OCI-LY3 (cell line): ENCODE measurements at regions not wholly inside any gene's neighbourhood (a gene's known extent, or its start where the extent isn't known, plus 50 kb on each side); places are given as distances from the start of the nearest gene placed in this dataset.

Source experiments
- H2AFZ ChIP-seq: fragments of 200-600, 300-600 bp; shearing (Covaris generic); 2 replicates; pipeline ENCODE4 v1.6.0; 2014; ENCODE audit warnings: antibody characterized with exemption, low read depth, low read length
- H3K27ac ChIP-seq: fragments of 200-600, 300-600 bp; sonication (generic); 2 replicates; pipeline ENCODE4 v1.5.1; 2014; ENCODE audit warnings: mild to moderate bottlenecking, low read length, moderate library complexity, mixed read lengths
- H3K27me3 ChIP-seq: fragments of 200-600, 300-600 bp; sonication (generic); 2 replicates; pipeline ENCODE4 v1.6.1; 2014; ENCODE audit warnings: low read depth, low read length, mixed read lengths
- H3K36me3 ChIP-seq: fragments of 200-600, 300-600 bp; sonication (generic); replicated peaks from 2 replicates; pipeline ENCODE3; 2014; ENCODE audit warnings: low read depth, low read length, mixed read lengths
- H3K4me1 ChIP-seq: fragments of 300-600, 200-600 bp; sonication (generic); 2 replicates; pipeline ENCODE4 v1.6.1; 2014; ENCODE audit warnings: low read length, mixed read lengths
- H3K4me2 ChIP-seq: fragments of 200-600, 300-600 bp; sonication (generic); 2 replicates; pipeline ENCODE4 v1.6.1; 2014; ENCODE audit warnings: low read length, mixed read lengths
- H3K4me3 ChIP-seq: fragments of 300-600, 200-600 bp; sonication (generic); 2 replicates; pipeline ENCODE4 v1.5.1; 2014; ENCODE audit warnings: antibody characterized with exemption, mild to moderate bottlenecking, low read length, moderate library complexity
- H3K79me2 ChIP-seq: fragments of 300-600, 200-600 bp; shearing (Covaris generic); 2 replicates; pipeline ENCODE4 v1.6.1; 2014; ENCODE audit warnings: mild to moderate bottlenecking, low read length, mixed read lengths
- H3K9ac ChIP-seq: fragments of 300-600, 200-600 bp; shearing (Covaris generic); 2 replicates; pipeline ENCODE4 v1.6.0; 2014; ENCODE audit warnings: mild to moderate bottlenecking, low read length, moderate library complexity
- H3K9me3 ChIP-seq: fragments of 200-600, 300-600 bp; shearing (Covaris generic); 2 replicates; pipeline ENCODE4 v1.6.1; 2014; ENCODE audit warnings: low read length, mixed read lengths; ENCODE audit not compliant: insufficient read depth
- H4K20me1 ChIP-seq: fragments of 200-600, 300-600 bp; sonication (generic); 2 replicates; pipeline ENCODE4 v1.6.1; 2016; ENCODE audit warnings: low read length, mixed read lengths; ENCODE audit not compliant: insufficient read depth
- CTCF ChIP-seq: fragments of 200-600, 300-600 bp; sonication (generic); IDR thresholded peaks from 2 replicates; pipeline ENCODE4 v1.5.1; 2014; ENCODE audit warnings: antibody characterized with exemption, low read length, low read depth
- EZH2phosphoT487 ChIP-seq: fragments of 200-600 bp; shearing (Covaris generic); IDR thresholded peaks from 2 replicates; pipeline ENCODE4 v1.6.1; 2018; ENCODE audit warnings: antibody characterized with exemption, mixed run types, low read depth

- no peaks in the 10 kb centered on the region for H3K4me1 ChIP-seq
- no peak overlapping the region for H3K9ac ChIP-seq
- TF ChIP-seq EZH2phosphoT487: no peak
- TF ChIP-seq CTCF: no peak
- no peak overlapping the region for H3K27ac ChIP-seq
- no peak overlapping the region for H3K4me3 ChIP-seq
- H3K27me3 ChIP-seq: no peaks in the 10 kb centered on the region
- H4K20me1 ChIP-seq: no peaks in the 10 kb centered on the region
- H3K9me3 ChIP-seq: no peaks in the 10 kb centered on the region
- H3K79me2 ChIP-seq: no peaks in the 10 kb centered on the region
- no peaks in the 10 kb centered on the region for H3K36me3 ChIP-seq
- no peak overlapping the region for H3K4me2 ChIP-seq
- no peak overlapping the region for H2AFZ ChIP-seq
Measured at GRCh38 chr10:9645404-9645803, 1372.3 kb upstream of the CELF2 start.

- Histone ChIP-seq H2AFZ (no peak overlapping the region), H3K4me2 (no peak overlapping the region), H3K9me3 (no peaks in the 10 kb centered on the region), H3K27ac (no peak overlapping the region), H3K27me3 (no peaks in the 10 kb centered on the region), H3K79me2 (no peaks in the 10 kb centered on the region), H3K9ac (no peak overlapping the region), H3K4me1 (no peaks in the 10 kb centered on the region), H4K20me1 (no peaks in the 10 kb centered on the region), H3K4me3 (no peak overlapping the region), H3K36me3 (no peaks in the 10 kb centered on the region)
- TF ChIP-seq EZH2phosphoT487 (no peak), CTCF (no peak)
Measured at GRCh38 chr10:9645928-9646600, 1371.6 kb upstream of the CELF2 start.

GRCh38 chr10:9654261-9654660, 1363.4 kb upstream of the CELF2 start:
- Histone ChIP-seq H2AFZ (no peak overlapping the region), H3K79me2 (no peaks in the 10 kb centered on the region), H3K27ac (no peak overlapping the region)

GRCh38 chr10:9656386-9656785, 1361.3 kb upstream of the CELF2 start:
- H4K20me1 ChIP-seq: no peaks in the 10 kb centered on the region
- no peaks in the 10 kb centered on the region for H3K27me3 ChIP-seq
- H3K36me3 ChIP-seq: no peaks in the 10 kb centered on the region
- H3K27ac ChIP-seq: no peak overlapping the region
- H3K4me2 ChIP-seq: no peak overlapping the region
- H3K9ac ChIP-seq: no peak overlapping the region
- no peak for TF ChIP-seq EZH2phosphoT487
- TF ChIP-seq CTCF: no peak
- no peak overlapping the region for H3K4me3 ChIP-seq
- no peaks in the 10 kb centered on the region for H3K79me2 ChIP-seq
- H3K4me1 ChIP-seq: no peaks in the 10 kb centered on the region
- no peak overlapping the region for H2AFZ ChIP-seq
- no peaks in the 10 kb centered on the region for H3K9me3 ChIP-seq

More at GRCh38 chr10:9654261-9654660, 1363.4 kb upstream of the CELF2 start:
- Histone ChIP-seq H3K4me2 (no peak overlapping the region), H4K20me1 (no peaks in the 10 kb centered on the region), H3K4me1 (no peaks in the 10 kb centered on the region), H3K9me3 (no peaks in the 10 kb centered on the region), H3K9ac (no peak overlapping the region), H3K36me3 (no peaks in the 10 kb centered on the region), H3K4me3 (no peak overlapping the region), H3K27me3 (no peaks in the 10 kb centered on the region)
- TF ChIP-seq EZH2phosphoT487 (no peak), CTCF (no peak)
